ENCODE measurements at regions not wholly inside any gene's neighbourhood (a gene's known extent, or its start where the extent isn't known, plus 50 kb on each side); places are given as distances from the start of the nearest gene placed in this dataset.

GRCh38 chr18:39225373-39225772, 1659.8 kb upstream of the CELF4 start:
- H3K36me3 ChIP-seq (ENCODE audit: low read depth, low read length), result no peaks in the 10 kb centered on the region
- no peak overlapping the region for H3K27ac ChIP-seq (ENCODE audit: low read length)
- intact Hi-C loops (cut with micrococcal nuclease), result no loop called here
- no peak for DNase-seq
- no peaks in the 10 kb centered on the region for H4K20me1 ChIP-seq (ENCODE audit: low read length)
- H3K79me2 ChIP-seq (ENCODE audit: low read length), result no peaks in the 10 kb centered on the region
- H3K27me3 ChIP-seq (ENCODE audit: low read length), result no peaks in the 10 kb centered on the region
- ChIA-PET CTCF (no interaction called here), POLR2A (ENCODE audit: unreplicated experiment) (no interaction called here)
- H2AFZ ChIP-seq (ENCODE audit: low read length), result no peak overlapping the region
- H3K4me1 ChIP-seq (ENCODE audit: insufficient read depth, low read length), result no peaks in the 10 kb centered on the region
- no peak overlapping the region for H3K9ac ChIP-seq (ENCODE audit: low read length)
- no peak for ATAC-seq
- no TSS peak for BruUV-seq (replicated peaks)
- H3K4me3 ChIP-seq (ENCODE audit: low read length), result no peak overlapping the region
- H3K9me3 ChIP-seq (ENCODE audit: low read length), result no peaks in the 10 kb centered on the region
- H3F3A ChIP-seq (ENCODE audit: low read length, unreplicated experiment), result no peaks in the 10 kb centered on the region
- no peak overlapping the region for H3K4me2 ChIP-seq (ENCODE audit: low read length)
- TF ChIP-seq CTCF (conservative IDR thresholded peaks at IDR 0.05; ENCODE audit: low read depth, low read length), result no peak
- no peak for TF ChIP-seq EZH2 (IDR thresholded peaks at IDR 0.05; ENCODE audit: low read length, unreplicated experiment)
- no peak for TF ChIP-seq EZH2phosphoT487 (IDR thresholded peaks at IDR 0.05; ENCODE audit: borderline replicate concordance, low read length)
- H3K9me2 ChIP-seq (replicated peaks; ENCODE audit: low read length), result no peaks in the 10 kb centered on the region

- ATAC-seq, result no peak
- Histone ChIP-seq H3K79me2 (ENCODE audit: low read length) (no peaks in the 10 kb centered on the region), H3K4me1 (ENCODE audit: insufficient read depth, low read length) (no peaks in the 10 kb centered on the region), H3F3A (ENCODE audit: low read length, unreplicated experiment) (no peaks in the 10 kb centered on the region), H3K9ac (ENCODE audit: low read length) (no peak overlapping the region), H3K9me2 (replicated peaks; ENCODE audit: low read length) (no peaks in the 10 kb centered on the region), H3K27me3 (ENCODE audit: low read length) (no peaks in the 10 kb centered on the region), H3K4me2 (ENCODE audit: low read length) (no peak overlapping the region), H3K9me3 (ENCODE audit: low read length) (no peaks in the 10 kb centered on the region), H4K20me1 (ENCODE audit: low read length) (no peaks in the 10 kb centered on the region), H3K36me3 (ENCODE audit: low read depth, low read length) (no peaks in the 10 kb centered on the region), H3K4me3 (ENCODE audit: low read length) (no peak overlapping the region), H2AFZ (ENCODE audit: low read length) (no peak overlapping the region), H3K27ac (ENCODE audit: low read length) (no peak overlapping the region)
- no peak for DNase-seq
- ChIA-PET POLR2A (ENCODE audit: unreplicated experiment) (no interaction called here), CTCF (no interaction called here)
- BruUV-seq (replicated peaks), result no TSS peak
- no peak for TF ChIP-seq EZH2 (IDR thresholded peaks at IDR 0.05; ENCODE audit: low read length, unreplicated experiment)
- TF ChIP-seq EZH2phosphoT487 (IDR thresholded peaks at IDR 0.05; ENCODE audit: borderline replicate concordance, low read length), result no peak
- TF ChIP-seq CTCF (conservative IDR thresholded peaks at IDR 0.05; ENCODE audit: low read depth, low read length), result no peak
- intact Hi-C loops (cut with micrococcal nuclease), result no loop called here
These were observed 1657.7 kb upstream of the CELF4 start for GRCh38 chr18:39223283-39223682.

GRCh38 chr18:39215920-39216319, 1650.3 kb upstream of the CELF4 start:
- no peaks in the 10 kb centered on the region for H4K20me1 ChIP-seq (ENCODE audit: low read length)
- DNase-seq (no peak), ATAC-seq (no peak)
- no peak overlapping the region for H3K9ac ChIP-seq (ENCODE audit: low read length)
- no peaks in the 10 kb centered on the region for H3K27me3 ChIP-seq (ENCODE audit: low read length)
- H2AFZ ChIP-seq (ENCODE audit: low read length), result no peak overlapping the region
- H3K4me3 ChIP-seq (ENCODE audit: low read length), result no peak overlapping the region
- no TSS peak for BruUV-seq (replicated peaks)
- H3K79me2 ChIP-seq (ENCODE audit: low read length), result no peaks in the 10 kb centered on the region
- no peaks in the 10 kb centered on the region for H3K9me3 ChIP-seq (ENCODE audit: low read length)
- intact Hi-C loops (cut with micrococcal nuclease), result no loop called here
- ChIA-PET POLR2A (ENCODE audit: unreplicated experiment) (no interaction called here), CTCF (no interaction called here)
- H3K36me3 ChIP-seq (ENCODE audit: low read depth, low read length), result no peaks in the 10 kb centered on the region
- no peaks in the 10 kb centered on the region for H3K4me1 ChIP-seq (ENCODE audit: insufficient read depth, low read length)
- no peaks in the 10 kb centered on the region for H3K9me2 ChIP-seq (replicated peaks; ENCODE audit: low read length)
- H3F3A ChIP-seq (ENCODE audit: low read length, unreplicated experiment), result no peaks in the 10 kb centered on the region
- no peak for TF ChIP-seq EZH2phosphoT487 (IDR thresholded peaks at IDR 0.05; ENCODE audit: borderline replicate concordance, low read length)
- TF ChIP-seq CTCF (conservative IDR thresholded peaks at IDR 0.05; ENCODE audit: low read depth, low read length), result no peak
- TF ChIP-seq EZH2 (IDR thresholded peaks at IDR 0.05; ENCODE audit: low read length, unreplicated experiment), result no peak
- no peak overlapping the region for H3K27ac ChIP-seq (ENCODE audit: low read length)
- no peak overlapping the region for H3K4me2 ChIP-seq (ENCODE audit: low read length)
